HepG2 (cell line): ENCODE measurements at regions not wholly inside any gene's neighbourhood (a gene's known extent, or its start where the extent isn't known, plus 50 kb on each side); places are given as distances from the start of the nearest gene placed in this dataset.

Experiments
- ATAC-seq: fragments of 200-7000 bp; cut with Tn5 transposase; 3 replicates; pipeline ENCODE4 v1.9.1; 2020; ENCODE audit warnings: mild to moderate bottlenecking, moderate library complexity
- BruUV-seq: library from RNA; stranded (reverse); fragments of 400-500 nt; replicated peaks from 2 replicates; lab custom pipeline; 2021; lab: Mats Ljungman, UMichigan
- CTCF ChIA-PET: fragments of 300-600 bp; formaldehyde crosslinking; extraction: SDS; loops from one replicate; lab custom pipeline; 2021; ENCODE audit warnings: low total read pairs, inconsistent platforms, low intra/inter-chr PET ratio; lab: Yijun Ruan, JAX
- POLR2A ChIA-PET: fragments of 350-600 bp; sonication (Branson Sonifier 250); formaldehyde crosslinking; loops from one replicate; lab custom pipeline; 2020; ENCODE audit warnings: antibody characterized with exemption, inconsistent platforms; lab: Yijun Ruan, JAX
- DNase-seq: peaks from one replicate; pipeline ENCODE4 v3.0.0-alpha.2; 2015; ENCODE audit warnings: low spot score
- FAIRE-seq: peaks from 3 replicates; lab custom pipeline; 2011; peaks lifted over from hg19 to GRCh38; lab: Jason Lieb, UNC
- H2AFZ ChIP-seq: one replicate; pipeline ENCODE4 v1.6.1; 2011; ENCODE audit warnings: low read length, inconsistent platforms
- H3K27ac ChIP-seq: fragments of 300-600 bp; 3 replicates; pipeline ENCODE4 v1.8.0; 2011; ENCODE audit warnings: mixed run types, mild to moderate bottlenecking, mixed read lengths, low read length, inconsistent platforms; ENCODE audit not compliant: insufficient read depth; ENCODE audit errors: extremely low read length
- H3K27me3 ChIP-seq, 2 experiments: fragments of 200-600 bp in 1 of 2; 2 replicates in 1 of 2; 3 replicates in 1 of 2; pipeline versions ENCODE4 v1.6.0 to v1.8.0; 2011; ENCODE audit warnings: low read length in 2 of 2, mild to moderate bottlenecking in 2 of 2, moderate library complexity in 2 of 2, inconsistent platforms in 1 of 2; ENCODE audit not compliant: insufficient read depth in 2 of 2, control insufficient read depth in 1 of 2
- H3K36me3 ChIP-seq, 2 experiments: fragments of 200-600 bp in 1 of 2; replicated peaks in 1 of 2; 2 replicates in 1 of 2; 3 replicates in 1 of 2; pipeline versions ENCODE4 v1.5.1 to v1.8.0; 2011; ENCODE audit warnings: low read length in 2 of 2, inconsistent platforms in 1 of 2; ENCODE audit not compliant: insufficient read depth in 2 of 2, control insufficient read depth in 1 of 2
- H3K4me1 ChIP-seq: 2 replicates; pipeline ENCODE4 v1.5.1; 2012; ENCODE audit warnings: low read length, inconsistent platforms; ENCODE audit not compliant: insufficient read depth
- H3K4me2 ChIP-seq: 2 replicates; pipeline ENCODE4 v1.6.0; 2011; ENCODE audit warnings: low read depth, low read length, inconsistent platforms
- H3K4me3 ChIP-seq, 3 experiments: fragments of 200-600 bp in 1 of 3; sonication (generic), shearing (Covaris generic) in 1 of 3; replicated peaks in 1 of 3; 2 replicates each; pipeline ENCODE4 v1.5.1; 2011 to 2016; ENCODE audit warnings: low read length in 3 of 3, inconsistent platforms in 2 of 3, low read depth in 2 of 3, mild to moderate bottlenecking in 2 of 3, control low read depth in 1 of 3, mixed read lengths in 1 of 3; ENCODE audit not compliant: insufficient read depth in 1 of 3
- H3K79me2 ChIP-seq: one replicate; pipeline ENCODE4 v1.6.1; 2011; ENCODE audit warnings: low read length, inconsistent platforms; ENCODE audit not compliant: insufficient read depth
- H3K9ac ChIP-seq: 2 replicates; pipeline ENCODE4 v1.6.0; 2011; ENCODE audit warnings: mild to moderate bottlenecking, low read depth, low read length, inconsistent platforms; ENCODE audit not compliant: insufficient read depth
- H3K9me3 ChIP-seq: 2 replicates; pipeline ENCODE4 v1.5.1; 2012; ENCODE audit warnings: mild to moderate bottlenecking, low read length
- H4K20me1 ChIP-seq: 2 replicates; pipeline ENCODE4 v1.6.0; 2011; ENCODE audit warnings: inconsistent platforms, mild to moderate bottlenecking, low read length, moderate library complexity; ENCODE audit not compliant: insufficient read depth
- GATAD1 ChIP-seq: IDR thresholded peaks from 2 replicates; pipeline ENCODE4 v1.6.1; 2016; ENCODE audit warnings: missing genetic modification reagents, missing compliant biosample characterization
- HMGA1 ChIP-seq: sonication (generic); formaldehyde crosslinking; conservative IDR thresholded peaks from 2 replicates; pipeline ENCODE4 v1.4.0; 2020; ENCODE audit warnings: missing genetic modification reagents
- IRF1 ChIP-seq: sonication (generic); formaldehyde crosslinking; IDR thresholded peaks from 2 replicates; pipeline ENCODE4 v1.4.0; 2020; ENCODE audit warnings: low read depth, mild to moderate bottlenecking, missing genetic modification reagents
- MAFF ChIP-seq: IDR thresholded peaks from 2 replicates; pipeline ENCODE4 v1.6.1; 2011; ENCODE audit warnings: low read depth, low read length, improper control_type of control experiment
- MAFK ChIP-seq, 2 experiments: IDR thresholded peaks in 1 of 2; conservative IDR thresholded peaks in 1 of 2; 2 replicates each; pipeline ENCODE4 v1.6.1; 2011; ENCODE audit warnings: improper control_type of control experiment in 2 of 2, low read length in 2 of 2
- NFKB2 ChIP-seq: sonication (generic); formaldehyde crosslinking; IDR thresholded peaks from 2 replicates; pipeline ENCODE4 v1.4.0; 2020; ENCODE audit warnings: missing genetic modification reagents, borderline replicate concordance
- SNAPC2 ChIP-seq: sonication (generic); formaldehyde crosslinking; IDR thresholded peaks from 2 replicates; pipeline ENCODE4 v1.8.1; 2022; ENCODE audit warnings: mild to moderate bottlenecking, missing genetic modification reagents
- TFDP1 ChIP-seq: IDR thresholded peaks from 2 replicates; pipeline ENCODE4 v1.6.1; 2016; ENCODE audit warnings: missing compliant biosample characterization, missing genetic modification reagents, borderline replicate concordance
- ZNF572 ChIP-seq: sonication (generic); formaldehyde crosslinking; IDR thresholded peaks from 2 replicates; pipeline ENCODE4 v1.5.1; 2020; ENCODE audit warnings: mild to moderate bottlenecking, missing genetic modification reagents
- ZNF616 ChIP-seq: sonication (generic); formaldehyde crosslinking; IDR thresholded peaks from 2 replicates; pipeline ENCODE4 v1.5.0; 2020; ENCODE audit warnings: low read depth, mild to moderate bottlenecking, missing genetic modification reagents
- ZNF75D ChIP-seq: sonication (generic); formaldehyde crosslinking; IDR thresholded peaks from 2 replicates; pipeline ENCODE4 v1.8.1; 2023; ENCODE audit warnings: missing genetic modification reagents, mild to moderate bottlenecking, borderline replicate concordance
- WGBS: methylation state at CpG from one replicate; pipeline ENCODE4 v1.1.6; 2017; ENCODE audit warnings: low lambda C conversion rate; 5-methylcytosine and 5-hydroxymethylcytosine counted together
- in situ Hi-C: cut with HindIII; loops from 2 replicates; pipeline ENCODE4 v1.10.0; 2017; ENCODE audit warnings: low pct_unique_long_range_greater_than_20kb; ENCODE audit not compliant: extremely low pct_ligation_motif_present
- intact Hi-C: fragments of 100-400 bp; cut with micrococcal nuclease; formaldehyde crosslinking; loops from one replicate; pipeline ENCODE4 v1.10.0; 2022; ENCODE audit not compliant: unreplicated experiment

- Histone ChIP-seq H3K27ac (no peak overlapping the region), H3K9ac (no peak overlapping the region), H3K4me1 (no peaks in the 10 kb centered on the region), H3K36me3 (no peaks in the 10 kb centered on the region), H3K4me3 (no peak overlapping the region), H3K27me3 (no peaks in the 10 kb centered on the region), H3K9me3 (no peaks in the 10 kb centered on the region), H2AFZ (no peak overlapping the region), H3K4me2 (no peak overlapping the region), H3K79me2 (no peaks in the 10 kb centered on the region), H4K20me1 (no peaks in the 10 kb centered on the region)
- ChIA-PET CTCF (no interaction called here), POLR2A (no interaction called here)
- FAIRE-seq, result no peak
- no TSS peak for BruUV-seq
- intact Hi-C loops, result no loop called here
- in situ Hi-C loops, result no loop called here
- no peak for DNase-seq
- peak; percentile 54 to 65 for TF ChIP-seq MAFK (conservative IDR thresholded peaks at IDR 0.05 in 1 of 2, IDR thresholded peaks at IDR 0.05 in 1 of 2; ENCODE audit: low read length in 2 of 2)
- TF ChIP-seq NFKB2 (CRISPR knock-in tag), result no peak
- no peak for TF ChIP-seq TFDP1 (CRISPR knock-in tag)
- 0 out of 2 replicates have a peak, but pooled peaks have one; percentile 36 for TF ChIP-seq MAFF
- no peak for TF ChIP-seq HMGA1 (CRISPR knock-in tag)
- TF ChIP-seq ZNF572 (CRISPR knock-in tag), result no peak
- no peak for TF ChIP-seq SNAPC2 (CRISPR knock-in tag)
- 21% methylated on average over 3 of the region's 3 CpGs for WGBS
- no peak for ATAC-seq
These were observed 108.7 kb upstream of the AUTS2 start for GRCh38 chr7:69489533-69489932.

DNA sequence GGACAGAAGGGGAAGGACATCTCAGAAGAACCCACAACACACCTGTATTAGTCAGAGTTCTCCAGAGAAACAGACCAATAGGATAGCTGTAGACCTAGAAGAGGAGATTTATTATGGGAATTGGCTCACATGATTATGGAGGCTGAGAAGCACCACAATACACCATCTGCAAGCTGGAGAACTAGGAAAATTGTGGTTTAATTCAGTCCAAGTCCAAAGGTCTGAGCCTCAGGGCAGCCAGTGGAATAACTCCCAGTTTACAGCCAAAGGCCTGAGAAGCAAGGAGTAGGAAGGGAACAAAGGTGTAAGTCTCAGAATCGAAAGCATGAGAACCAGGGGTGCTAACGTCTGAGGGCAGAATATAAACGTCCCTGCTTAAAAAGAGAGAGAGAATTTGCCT is 99.6 kb upstream of the AUTS2 start:
- no peak overlapping the region for H2AFZ ChIP-seq
- 0% methylated on average over 3 of the region's 3 CpGs for WGBS
- TF ChIP-seq ZNF616 (CRISPR knock-in tag) (no peak), IRF1 (CRISPR knock-in tag) (no peak), ZNF75D (no peak), GATAD1 (CRISPR knock-in tag) (no peak)
- TF ChIP-seq, all 625 proteins: peak for 0
- CTCF ChIA-PET, result no interaction called here
- Histone ChIP-seq H4K20me1 (no peaks in the 10 kb centered on the region), H3K4me2 (no peak overlapping the region), H3K9ac (no peak overlapping the region), H3K79me2 (no peaks in the 10 kb centered on the region), H3K27ac (no peak overlapping the region), H3K4me1 (no peaks in the 10 kb centered on the region), H3K36me3 (no peaks in the 10 kb centered on the region), H3K27me3 (no peaks in the 10 kb centered on the region; a peak in 1 of 5 replicates), H3K4me3 (no peak overlapping the region), H3K9me3 (peaks cover 10% of the 10 kb centered on the region; the same call in 1 of the 2 replicates)
- DNase-seq (no peak), ATAC-seq (no peak), FAIRE-seq (no peak)
- POLR2A ChIA-PET, result no interaction called here
- BruUV-seq, result no TSS peak
- in situ Hi-C loops (no loop called here), intact Hi-C loops (no loop called here)
